Psoas muscle (tissue), 7 donors: ENCODE measurements at regions not wholly inside any gene's neighbourhood (a gene's known extent, or its start where the extent isn't known, plus 50 kb on each side); places are given as distances from the start of the nearest gene placed in this dataset.

Experiments
- ATAC-seq, 4 donors: fragments of 200-7000 bp; cut with Tn5 transposase; one replicate each; pipeline ENCODE4 v1.9.1; 2020; ENCODE audit warnings: moderate library complexity in 3 of 4, mild to moderate bottlenecking in 2 of 4
- DNase-seq, 2 donors: peaks; one replicate each; pipeline ENCODE4 v3.0.0-alpha.2; 2020
- H3K27ac ChIP-seq: fragments of 200-600 bp; one replicate; pipeline ENCODE4 v1.8.0; 2022
- H3K27me3 ChIP-seq, 3 donors: fragments of 200-600 bp in 1 of 3; one replicate each; pipeline versions ENCODE4 v1.6.1 to v1.8.0; 2013 to 2022; ENCODE audit warnings: low read length in 2 of 3, mild to moderate bottlenecking in 2 of 3, moderate library complexity in 1 of 3; ENCODE audit not compliant: insufficient read depth in 3 of 3
- H3K36me3 ChIP-seq, 2 donors: fragments of 200-600 bp in 1 of 2; one replicate each; pipeline versions ENCODE4 v1.6.1 to v1.8.0; 2013 to 2022; ENCODE audit warnings: low read depth in 1 of 2, mild to moderate bottlenecking in 1 of 2, moderate library complexity in 1 of 2; ENCODE audit not compliant: insufficient read depth in 1 of 2
- H3K4me1 ChIP-seq: fragments of 200-600 bp; one replicate; pipeline ENCODE4 v1.8.0; 2022
- H3K4me3 ChIP-seq: fragments of 200-600 bp; one replicate; pipeline ENCODE4 v1.8.0; 2022; ENCODE audit warnings: mild to moderate bottlenecking
- H3K9me3 ChIP-seq: fragments of 200-600 bp; one replicate; pipeline ENCODE4 v1.8.0; 2022
- CTCF ChIP-seq: fragments of 200-600 bp; IDR thresholded peaks from one replicate; pipeline ENCODE4 v1.8.0; 2022; ENCODE audit warnings: antibody characterized with exemption
- WGBS, 3 donors: extraction: QIAGEN DNeasy Blood & Tissue Kit; methylation state at CpG; one replicate each; pipeline versions ENCODE4 v1.1.6 to v1.1.7; 2013; 5-methylcytosine and 5-hydroxymethylcytosine counted together
- intact Hi-C, 2 donors: fragments of 100-400 bp; cut with DNase I; formaldehyde crosslinking; loops; one replicate each; pipeline versions ENCODE4 v1.11.0 to v1.14.2; 2022
- donor health status: healthy with polysubstance abuse.
- donor health status: DM: no; HTN: no; CAD: no; lungs with moderate emphysema.
- donor health status: Bipolar disorder and iron deficiency.
- donor health status: healthy.
- donor health status: DM: yes; HTN: yes; CAD: no.
- donor health status: DM: no; HTN: no; CAD: no.
- donor health status: DM: yes; HTN: yes; CAD: no.

GRCh38 chr14:83548061-83548839 lies 1981.7 kb upstream of the FLRT2 start:
- H3K4me3 ChIP-seq, result no peak overlapping the region
- no peaks in the 10 kb centered on the region for H3K36me3 ChIP-seq
- H3K27me3 ChIP-seq, result no peaks in the 10 kb centered on the region
- no peaks in the 10 kb centered on the region for H3K9me3 ChIP-seq
- no peak for TF ChIP-seq CTCF
- intact Hi-C loops, result no loop called here
- no peaks in the 10 kb centered on the region for H3K4me1 ChIP-seq
- 24 to 35% (median 25%) methylated on average over 5 of the region's 5 CpGs for WGBS, 3 donors
- no peak for DNase-seq
- no peak for ATAC-seq
- no peak overlapping the region for H3K27ac ChIP-seq

- H3K27me3 ChIP-seq, result no peaks in the 10 kb centered on the region
- DNase-seq, result no peak
- no peak overlapping the region for H3K27ac ChIP-seq
- ATAC-seq, result no peak
- H3K4me1 ChIP-seq, result no peaks in the 10 kb centered on the region
- TF ChIP-seq CTCF, result no peak
- intact Hi-C loops, result no loop called here
- 56 to 76% (median 61%) methylated on average over 2 of the region's 2 CpGs for WGBS, 3 donors
- peaks cover 3% of the 10 kb centered on the region for H3K9me3 ChIP-seq
- H3K4me3 ChIP-seq, result no peak overlapping the region
- no peaks in the 10 kb centered on the region for H3K36me3 ChIP-seq
Measured at GRCh38 chr14:83556065-83556464, 1973.9 kb upstream of the FLRT2 start.

- no peak for ATAC-seq
- H3K9me3 ChIP-seq, result peaks cover 3% of the 10 kb centered on the region
- 87 to 91% (median 89%) methylated on average over 9 of the region's 9 CpGs for WGBS, 3 donors
- no peak overlapping the region for H3K4me3 ChIP-seq
- H3K27me3 ChIP-seq, result no peaks in the 10 kb centered on the region
- intact Hi-C loops, result no loop called here
- no peak for DNase-seq
- no peaks in the 10 kb centered on the region for H3K36me3 ChIP-seq
- H3K4me1 ChIP-seq, result no peaks in the 10 kb centered on the region
- no peak overlapping the region for H3K27ac ChIP-seq
- no peak for TF ChIP-seq CTCF
Measured at GRCh38 chr14:83556746-83557453, 1973.0 kb upstream of the FLRT2 start.

- ATAC-seq, result no peak
- Histone ChIP-seq H3K36me3 (no peaks in the 10 kb centered on the region), H3K4me3 (no peak overlapping the region), H3K4me1 (no peaks in the 10 kb centered on the region), H3K9me3 (peaks cover 3% of the 10 kb centered on the region), H3K27me3 (no peaks in the 10 kb centered on the region), H3K27ac (no peak overlapping the region)
- intact Hi-C loops, result no loop called here
- TF ChIP-seq CTCF, result no peak
- DNase-seq, result no peak
Measured at GRCh38 chr14:83558946-83559345, 1971.0 kb upstream of the FLRT2 start.
